ENCODE measurements at regions not wholly inside any gene's neighbourhood (a gene's known extent, or its start where the extent isn't known, plus 50 kb on each side); places are given as distances from the start of the nearest gene placed in this dataset.

DNA sequence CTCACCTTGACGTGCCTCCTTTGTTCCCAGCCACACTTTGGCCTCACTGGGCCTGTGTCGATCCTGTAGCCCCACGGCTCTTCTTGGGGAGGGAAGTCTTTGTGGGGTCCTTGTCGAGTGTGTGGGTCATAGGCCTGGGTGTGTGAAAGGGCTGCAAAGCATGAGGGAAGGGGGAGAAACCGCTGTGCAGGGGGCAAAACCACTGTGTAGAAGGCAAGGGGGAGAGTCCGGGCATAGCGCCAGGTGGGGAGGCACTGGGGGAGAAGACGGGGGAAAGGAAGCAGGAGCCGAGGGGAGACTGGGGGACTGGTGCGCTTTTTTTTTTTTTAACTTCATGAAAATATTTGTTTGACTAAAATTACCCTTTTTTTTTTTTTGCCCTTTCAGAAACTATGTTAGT lies 65.1 kb upstream of the RASD2 start:
- Histone ChIP-seq H3K27me3 (ENCODE audit: control insufficient read depth in 2 of 2, insufficient read depth in 1 of 2, low read length in 1 of 2) (peaks cover 0 to 19% of the 10 kb centered on the region in 2 donors), H3K36me3 (ENCODE audit: control insufficient read depth in 2 of 2, insufficient read depth in 2 of 2, low read length in 1 of 2) (no peaks in the 10 kb centered on the region), H3K4me3 (ENCODE audit: low read length in 2 of 2) (no peak overlapping the region), H3K27ac (ENCODE audit: low read depth in 1 of 2, low read length in 1 of 2) (no peak overlapping the region), H3K4me1 (ENCODE audit: control insufficient read depth in 2 of 2, insufficient read depth in 2 of 2, low read length in 2 of 2) (peaks cover 0 to 4% of the 10 kb centered on the region in 2 donors), H3K9me3 (ENCODE audit: control insufficient read depth in 2 of 2, insufficient read depth in 1 of 2, low read length in 1 of 2) (no peaks in the 10 kb centered on the region)
- DNase-seq (ENCODE audit: low read depth in 6 of 9, low spot score in 9 of 9) = no peak
- 3% methylated on average over 10 of the region's 10 CpGs for WGBS

- no peak for DNase-seq (ENCODE audit: low read depth in 6 of 9, low spot score in 9 of 9)
- no peak overlapping the region for H3K4me3 ChIP-seq (ENCODE audit: low read length in 2 of 2)
- no peaks in the 10 kb centered on the region for H3K36me3 ChIP-seq (ENCODE audit: control insufficient read depth in 2 of 2, insufficient read depth in 2 of 2, low read length in 1 of 2)
- H3K27ac ChIP-seq (ENCODE audit: low read depth in 1 of 2, low read length in 1 of 2) = no peak overlapping the region
- peaks cover 0 to 22% of the 10 kb centered on the region in 2 donors for H3K27me3 ChIP-seq (ENCODE audit: control insufficient read depth in 2 of 2, insufficient read depth in 1 of 2, low read length in 1 of 2)
- WGBS = 80% methylated on average over 11 of the region's 11 CpGs
- peaks cover 0 to 4% of the 10 kb centered on the region in 2 donors for H3K4me1 ChIP-seq (ENCODE audit: control insufficient read depth in 2 of 2, insufficient read depth in 2 of 2, low read length in 2 of 2)
- H3K9me3 ChIP-seq (ENCODE audit: control insufficient read depth in 2 of 2, insufficient read depth in 1 of 2, low read length in 1 of 2) = no peaks in the 10 kb centered on the region
Measured at GRCh38 chr22:35476341-35476740, 64.3 kb upstream of the RASD2 start.

- Histone ChIP-seq H3K27me3 (ENCODE audit: control insufficient read depth in 2 of 2, insufficient read depth in 1 of 2, low read length in 1 of 2) (peaks cover 0 to 22% of the 10 kb centered on the region in 2 donors), H3K4me3 (ENCODE audit: low read length in 2 of 2) (no peak overlapping the region), H3K4me1 (ENCODE audit: control insufficient read depth in 2 of 2, insufficient read depth in 2 of 2, low read length in 2 of 2) (peaks cover 0 to 4% of the 10 kb centered on the region in 2 donors), H3K36me3 (ENCODE audit: control insufficient read depth in 2 of 2, insufficient read depth in 2 of 2, low read length in 1 of 2) (no peaks in the 10 kb centered on the region), H3K27ac (ENCODE audit: low read depth in 1 of 2, low read length in 1 of 2) (no peak overlapping the region), H3K9me3 (ENCODE audit: control insufficient read depth in 2 of 2, insufficient read depth in 1 of 2, low read length in 1 of 2) (no peaks in the 10 kb centered on the region)
- WGBS = 27% methylated on average over 11 of the region's 11 CpGs
- no peak for DNase-seq (ENCODE audit: low read depth in 6 of 9, low spot score in 9 of 9)
Measured at GRCh38 chr22:35477911-35478582, 62.6 kb upstream of the RASD2 start.

GRCh38 chr22:35478633-35479107 lies 62.0 kb upstream of the RASD2 start:
- peaks cover 0 to 22% of the 10 kb centered on the region in 2 donors for H3K27me3 ChIP-seq (ENCODE audit: control insufficient read depth in 2 of 2, insufficient read depth in 1 of 2, low read length in 1 of 2)
- no peak overlapping the region for H3K27ac ChIP-seq (ENCODE audit: low read depth in 1 of 2, low read length in 1 of 2)
- H3K36me3 ChIP-seq (ENCODE audit: control insufficient read depth in 2 of 2, insufficient read depth in 2 of 2, low read length in 1 of 2) = no peaks in the 10 kb centered on the region
- H3K4me3 ChIP-seq (ENCODE audit: low read length in 2 of 2) = no peak overlapping the region
- no peak for DNase-seq (ENCODE audit: low read depth in 6 of 9, low spot score in 9 of 9)
- no peaks in the 10 kb centered on the region for H3K9me3 ChIP-seq (ENCODE audit: control insufficient read depth in 2 of 2, insufficient read depth in 1 of 2, low read length in 1 of 2)
- peaks cover 0 to 4% of the 10 kb centered on the region in 2 donors for H3K4me1 ChIP-seq (ENCODE audit: control insufficient read depth in 2 of 2, insufficient read depth in 2 of 2, low read length in 2 of 2)
- WGBS = 87% methylated on average over 9 of the region's 9 CpGs

DNA sequence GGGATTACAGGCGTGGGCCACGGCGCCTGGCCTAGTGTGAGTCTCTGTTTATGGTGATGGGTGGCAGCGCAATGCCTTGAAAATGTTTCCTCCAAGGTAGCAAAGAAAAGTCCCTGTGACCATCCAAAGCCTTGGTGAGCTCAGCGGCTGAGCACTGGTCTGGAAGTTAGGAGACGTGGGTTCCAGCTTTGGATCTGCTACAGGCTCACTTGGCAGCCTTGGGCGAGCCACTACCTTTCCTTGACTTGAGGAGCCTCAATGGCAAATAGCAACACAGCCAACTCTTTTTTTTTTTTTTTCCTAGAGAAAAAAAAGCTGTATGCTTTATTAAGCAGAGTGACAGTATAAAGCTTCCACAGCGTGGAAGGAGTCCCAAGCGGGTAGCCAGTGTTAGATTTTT lies 61.3 kb upstream of the RASD2 start:
- WGBS = 91% methylated on average over 9 of the region's 9 CpGs
- H3K27ac ChIP-seq (ENCODE audit: low read depth in 1 of 2, low read length in 1 of 2) = no peak overlapping the region
- H3K36me3 ChIP-seq (ENCODE audit: control insufficient read depth in 2 of 2, insufficient read depth in 2 of 2, low read length in 1 of 2) = no peaks in the 10 kb centered on the region
- no peaks in the 10 kb centered on the region for H3K9me3 ChIP-seq (ENCODE audit: control insufficient read depth in 2 of 2, insufficient read depth in 1 of 2, low read length in 1 of 2)
- H3K4me1 ChIP-seq (ENCODE audit: control insufficient read depth in 2 of 2, insufficient read depth in 2 of 2, low read length in 2 of 2) = peaks cover 0 to 4% of the 10 kb centered on the region in 2 donors
- DNase-seq (ENCODE audit: low read depth in 6 of 9, low spot score in 9 of 9) = no peak
- H3K4me3 ChIP-seq (ENCODE audit: low read length in 2 of 2) = no peak overlapping the region
- H3K27me3 ChIP-seq (ENCODE audit: control insufficient read depth in 2 of 2, insufficient read depth in 1 of 2, low read length in 1 of 2) = peaks cover 0 to 22% of the 10 kb centered on the region in 2 donors

- Histone ChIP-seq H3K4me1 (ENCODE audit: control insufficient read depth in 2 of 2, insufficient read depth in 2 of 2, low read length in 2 of 2) (peaks cover 0 to 4% of the 10 kb centered on the region in 2 donors), H3K27me3 (ENCODE audit: control insufficient read depth in 2 of 2, insufficient read depth in 1 of 2, low read length in 1 of 2) (peaks cover 0 to 22% of the 10 kb centered on the region in 2 donors), H3K36me3 (ENCODE audit: control insufficient read depth in 2 of 2, insufficient read depth in 2 of 2, low read length in 1 of 2) (no peaks in the 10 kb centered on the region), H3K4me3 (ENCODE audit: low read length in 2 of 2) (no peak overlapping the region), H3K9me3 (ENCODE audit: control insufficient read depth in 2 of 2, insufficient read depth in 1 of 2, low read length in 1 of 2) (no peaks in the 10 kb centered on the region), H3K27ac (ENCODE audit: low read depth in 1 of 2, low read length in 1 of 2) (peak overlapping the region in 1 of 2 donors; percentile 31)
- no peak for DNase-seq (ENCODE audit: low read depth in 6 of 9, low spot score in 9 of 9)
- 84% methylated on average over 13 of the region's 13 CpGs for WGBS
Measured at GRCh38 chr22:35479985-35480550, 60.6 kb upstream of the RASD2 start.

DNA sequence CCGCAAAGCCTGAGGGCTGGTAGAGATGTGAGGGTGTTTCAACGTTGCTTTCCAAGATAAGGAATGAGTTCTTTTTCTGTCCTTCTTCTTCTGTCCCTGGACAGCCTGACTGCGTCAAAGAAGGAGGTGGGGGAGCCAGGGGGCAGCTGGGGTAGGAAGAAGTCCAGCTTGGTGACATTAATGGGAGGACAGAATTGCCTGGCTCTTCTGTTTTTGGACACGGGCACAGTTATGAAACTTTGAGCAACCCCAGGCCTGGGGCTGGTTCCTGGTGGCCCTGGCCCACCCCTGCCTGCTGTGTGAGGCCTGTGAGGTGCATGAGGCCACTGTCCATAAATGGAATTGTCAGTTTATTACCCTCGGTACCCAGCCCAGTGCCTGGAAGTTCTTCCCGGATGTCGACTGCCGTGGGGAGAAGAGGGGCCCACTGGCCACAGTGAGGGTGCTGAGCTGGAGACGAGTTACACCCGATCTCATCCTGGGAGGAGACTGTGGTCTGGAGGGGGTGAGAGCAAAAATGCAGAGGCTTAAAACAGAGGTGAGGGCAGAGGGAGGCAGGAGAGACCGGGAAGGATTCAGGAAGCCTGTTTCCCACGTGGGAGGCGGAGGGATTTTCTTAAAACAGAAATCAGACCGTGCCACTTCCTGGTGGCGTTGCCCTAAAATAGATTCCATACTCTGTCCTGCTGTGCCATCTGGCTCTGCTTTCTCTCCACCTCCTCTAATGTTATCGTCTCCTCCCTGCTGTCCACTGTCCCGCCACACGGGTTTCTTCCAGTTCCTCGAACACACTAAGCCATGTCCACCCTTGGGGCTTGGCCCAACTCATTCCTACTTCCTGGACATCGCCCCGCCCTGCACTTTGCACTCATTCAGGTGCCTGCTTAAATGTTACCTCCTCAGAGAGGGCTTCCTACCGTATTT lies 59.7 kb upstream of the RASD2 start:
- peaks cover 0 to 4% of the 10 kb centered on the region in 2 donors for H3K4me1 ChIP-seq (ENCODE audit: control insufficient read depth in 2 of 2, insufficient read depth in 2 of 2, low read length in 2 of 2)
- no peak overlapping the region for H3K4me3 ChIP-seq (ENCODE audit: low read length in 2 of 2)
- no peak overlapping the region for H3K27ac ChIP-seq (ENCODE audit: low read depth in 1 of 2, low read length in 1 of 2)
- 43% methylated on average over 22 of the region's 22 CpGs for WGBS
- H3K27me3 ChIP-seq (ENCODE audit: control insufficient read depth in 2 of 2, insufficient read depth in 1 of 2, low read length in 1 of 2) = peaks cover 0 to 20% of the 10 kb centered on the region in 2 donors
- no peaks in the 10 kb centered on the region for H3K36me3 ChIP-seq (ENCODE audit: control insufficient read depth in 2 of 2, insufficient read depth in 2 of 2, low read length in 1 of 2)
- no peaks in the 10 kb centered on the region for H3K9me3 ChIP-seq (ENCODE audit: control insufficient read depth in 2 of 2, insufficient read depth in 1 of 2, low read length in 1 of 2)
- no peak for DNase-seq (ENCODE audit: low read depth in 6 of 9, low spot score in 9 of 9)

- 98% methylated on average over 5 of the region's 5 CpGs for WGBS
- no peak overlapping the region for H3K4me3 ChIP-seq (ENCODE audit: low read length in 2 of 2)
- H3K9me3 ChIP-seq (ENCODE audit: control insufficient read depth in 2 of 2, insufficient read depth in 1 of 2, low read length in 1 of 2) = no peaks in the 10 kb centered on the region
- H3K4me1 ChIP-seq (ENCODE audit: control insufficient read depth in 2 of 2, insufficient read depth in 2 of 2, low read length in 2 of 2) = peaks cover 0 to 4% of the 10 kb centered on the region in 2 donors
- peaks cover 0 to 15% of the 10 kb centered on the region in 2 donors for H3K27me3 ChIP-seq (ENCODE audit: control insufficient read depth in 2 of 2, insufficient read depth in 1 of 2, low read length in 1 of 2)
- H3K27ac ChIP-seq (ENCODE audit: low read depth in 1 of 2, low read length in 1 of 2) = no peak overlapping the region
- H3K36me3 ChIP-seq (ENCODE audit: control insufficient read depth in 2 of 2, insufficient read depth in 2 of 2, low read length in 1 of 2) = no peaks in the 10 kb centered on the region
- no peak for DNase-seq (ENCODE audit: low read depth in 6 of 9, low spot score in 9 of 9)
Measured at GRCh38 chr22:35482311-35482710, 58.3 kb upstream of the RASD2 start.

DNA sequence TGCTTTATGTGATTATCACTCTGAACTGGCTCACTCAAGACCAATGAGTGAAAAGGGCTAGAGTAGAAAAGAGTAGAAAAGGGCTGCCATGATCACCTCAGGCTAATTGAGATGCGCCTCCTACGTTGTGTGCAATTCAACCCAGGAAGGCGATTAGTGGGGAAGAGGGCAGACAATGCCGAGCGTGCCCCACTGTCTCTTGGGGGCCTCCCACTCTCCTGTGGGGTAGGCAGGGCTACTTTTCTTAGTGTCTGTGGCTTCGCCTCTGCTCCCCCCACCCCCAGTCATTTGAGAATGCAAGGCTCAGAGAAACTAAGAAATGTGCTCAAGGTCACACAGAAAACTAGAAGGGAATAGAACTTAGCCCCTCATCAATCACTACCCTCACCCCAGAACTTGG lies 57.7 kb upstream of the RASD2 start:
- no peak overlapping the region for H3K27ac ChIP-seq (ENCODE audit: low read depth in 1 of 2, low read length in 1 of 2)
- H3K36me3 ChIP-seq (ENCODE audit: control insufficient read depth in 2 of 2, insufficient read depth in 2 of 2, low read length in 1 of 2) = no peaks in the 10 kb centered on the region
- peaks cover 0 to 4% of the 10 kb centered on the region in 2 donors for H3K4me1 ChIP-seq (ENCODE audit: control insufficient read depth in 2 of 2, insufficient read depth in 2 of 2, low read length in 2 of 2)
- H3K4me3 ChIP-seq (ENCODE audit: low read length in 2 of 2) = no peak overlapping the region
- 95% methylated on average over 6 of the region's 6 CpGs for WGBS
- DNase-seq (ENCODE audit: low read depth in 6 of 9, low spot score in 9 of 9) = no peak
- H3K9me3 ChIP-seq (ENCODE audit: control insufficient read depth in 2 of 2, insufficient read depth in 1 of 2, low read length in 1 of 2) = no peaks in the 10 kb centered on the region
- H3K27me3 ChIP-seq (ENCODE audit: control insufficient read depth in 2 of 2, insufficient read depth in 1 of 2, low read length in 1 of 2) = peaks cover 0 to 14% of the 10 kb centered on the region in 2 donors

Data from thymus (tissue), 11 donors.